PC-3 (cell line): ENCODE measurements at regions not wholly inside any gene's neighbourhood (a gene's known extent, or its start where the extent isn't known, plus 50 kb on each side); places are given as distances from the start of the nearest gene placed in this dataset.

ENCODE experiments used
- ATAC-seq: fragments of 200-7000 bp; cut with Tn5 transposase; 2 replicates; pipeline ENCODE4 v1.9.1; 2020; ENCODE audit warnings: mild to moderate bottlenecking, moderate library complexity
- BruUV-seq: library from RNA; stranded (reverse); fragments of 400-500 nt; replicated peaks from 2 replicates; lab custom pipeline; 2021; lab: Mats Ljungman, UMichigan
- CTCF ChIA-PET: fragments of 300-600 bp; sonication (Branson Sonifier 250); formaldehyde crosslinking; loops from one replicate; lab custom pipeline; 2022; ENCODE audit warnings: antibody characterized with exemption; lab: Charles Lee
- POLR2A ChIA-PET: fragments of 300-600 bp; sonication (Branson Sonifier 250); formaldehyde crosslinking; loops from one replicate; lab custom pipeline; 2022; ENCODE audit warnings: antibody characterized with exemption; ENCODE audit not compliant: unreplicated experiment; lab: Charles Lee
- DNase-seq: peaks from one replicate; pipeline ENCODE4 v3.0.0-alpha.2; 2015
- H2AFZ ChIP-seq: fragments of 300-600 bp; sonication (generic); 2 replicates; pipeline ENCODE4 v1.6.0; 2016; ENCODE audit warnings: antibody characterized with exemption, low read length
- H3F3A ChIP-seq: fragments of 300-600 bp; sonication (generic); one replicate; pipeline ENCODE4 v1.6.0; 2017; ENCODE audit warnings: antibody characterized with exemption, low read length, control low read depth, mild to moderate bottlenecking; ENCODE audit not compliant: unreplicated experiment
- H3K27ac ChIP-seq: fragments of 300-600 bp; sonication (generic); 2 replicates; pipeline ENCODE4 v1.5.1; 2016; ENCODE audit warnings: mild to moderate bottlenecking, low read length
- H3K27me3 ChIP-seq: fragments of 300-600 bp; sonication (generic); 2 replicates; pipeline ENCODE4 v1.6.1; 2016; ENCODE audit warnings: low read length, mixed read lengths
- H3K36me3 ChIP-seq: fragments of 300-600 bp; sonication (generic); 2 replicates; pipeline ENCODE4 v1.6.1; 2016; ENCODE audit warnings: low read depth, mixed run types, low read length, mixed read lengths
- H3K4me1 ChIP-seq: fragments of 300-600 bp; sonication (generic); 2 replicates; pipeline ENCODE4 v1.5.1; 2016; ENCODE audit warnings: low read length; ENCODE audit not compliant: insufficient read depth
- H3K4me2 ChIP-seq: fragments of 300-600 bp; sonication (generic); 2 replicates; pipeline ENCODE4 v1.6.0; 2016; ENCODE audit warnings: low read length
- H3K4me3 ChIP-seq: fragments of 300-600 bp; sonication (generic); 2 replicates; pipeline ENCODE4 v1.5.1; 2016; ENCODE audit warnings: mild to moderate bottlenecking, low read length, mixed read lengths
- H3K79me2 ChIP-seq: fragments of 300-600 bp; sonication (generic); 2 replicates; pipeline ENCODE4 v1.6.1; 2017; ENCODE audit warnings: low read length, mixed read lengths
- H3K9ac ChIP-seq: fragments of 300-600 bp; sonication (generic); 2 replicates; pipeline ENCODE4 v1.6.0; 2016; ENCODE audit warnings: mild to moderate bottlenecking, low read length
- H3K9me2 ChIP-seq: fragments of 300-600 bp; sonication (generic); replicated peaks from 2 replicates; pipeline ENCODE4 v1.6.1; 2016; ENCODE audit warnings: mixed run types, low read length, mixed read lengths
- H3K9me3 ChIP-seq: fragments of 300-600 bp; sonication (generic); 2 replicates; pipeline ENCODE4 v1.6.1; 2016; ENCODE audit warnings: low read length, mixed read lengths
- H4K20me1 ChIP-seq: fragments of 300-600 bp; sonication (generic); 2 replicates; pipeline ENCODE4 v1.6.1; 2016; ENCODE audit warnings: low read length, mixed read lengths
- CTCF ChIP-seq: fragments of 300-600 bp; sonication (generic); conservative IDR thresholded peaks from 2 replicates; pipeline ENCODE4 v1.5.1; 2017; ENCODE audit warnings: antibody characterized with exemption, low read depth, mild to moderate bottlenecking, low read length
- EZH2 ChIP-seq: fragments of 300-600 bp; sonication (generic); IDR thresholded peaks from one replicate; pipeline ENCODE4 v1.6.1; 2017; ENCODE audit warnings: antibody characterized with exemption, mild to moderate bottlenecking, low read length; ENCODE audit not compliant: unreplicated experiment
- EZH2phosphoT487 ChIP-seq: fragments of 300-600 bp; sonication (generic); IDR thresholded peaks from 2 replicates; pipeline ENCODE4 v1.6.1; 2018; ENCODE audit warnings: mild to moderate bottlenecking, antibody characterized with exemption, low read length, borderline replicate concordance
- intact Hi-C: fragments of 100-400 bp; cut with micrococcal nuclease; formaldehyde crosslinking; loops from 2 replicates; pipeline ENCODE4 v1.9.0; 2023

DNA sequence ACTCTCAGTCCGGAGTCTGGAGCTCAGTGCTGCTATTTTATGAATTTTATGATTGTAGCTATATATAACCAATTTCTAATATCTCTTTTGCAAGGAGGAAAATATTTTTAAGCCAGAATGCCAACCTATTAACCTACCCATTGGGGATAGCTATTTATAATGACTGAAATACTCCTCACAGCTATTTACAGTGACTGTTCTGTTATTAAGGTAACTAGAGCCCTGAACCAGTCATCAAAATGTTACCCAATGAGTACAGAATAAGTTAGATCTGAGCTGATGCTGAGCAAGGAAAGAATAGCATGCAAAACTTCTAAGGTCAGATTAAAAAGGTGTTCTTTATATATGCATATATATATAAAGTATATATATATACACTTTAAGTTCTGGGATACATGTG lies 79.6 kb upstream of the PPP2R3A start:
- Histone ChIP-seq H3K36me3 (no peaks in the 10 kb centered on the region), H3F3A (no peaks in the 10 kb centered on the region), H3K9me2 (no peaks in the 10 kb centered on the region), H3K9me3 (no peaks in the 10 kb centered on the region), H3K4me1 (peaks cover 11% of the 10 kb centered on the region; the same call in 1 of the 2 replicates), H3K4me3 (no peak overlapping the region), H3K27ac (no peak overlapping the region), H4K20me1 (no peaks in the 10 kb centered on the region), H3K27me3 (no peaks in the 10 kb centered on the region), H2AFZ (no peak overlapping the region), H3K9ac (no peak overlapping the region), H3K79me2 (no peaks in the 10 kb centered on the region), H3K4me2 (no peak overlapping the region)
- TF ChIP-seq EZH2phosphoT487 (no peak), EZH2 (no peak), CTCF (no peak)
- CTCF ChIA-PET = no interaction called here
- intact Hi-C loops = no loop called here
- no TSS peak for BruUV-seq
- POLR2A ChIA-PET = no interaction called here
- no peak for DNase-seq
- ATAC-seq = no peak

- no peaks in the 10 kb centered on the region for H4K20me1 ChIP-seq
- intact Hi-C loops = no loop called here
- H2AFZ ChIP-seq = no peak overlapping the region
- H3K4me1 ChIP-seq = peaks cover 19% of the 10 kb centered on the region
- CTCF ChIA-PET = no interaction called here
- H3K9me2 ChIP-seq = no peaks in the 10 kb centered on the region
- no peaks in the 10 kb centered on the region for H3K9me3 ChIP-seq
- no peaks in the 10 kb centered on the region for H3K27me3 ChIP-seq
- H3K9ac ChIP-seq = no peak overlapping the region
- H3K36me3 ChIP-seq = no peaks in the 10 kb centered on the region
- H3K27ac ChIP-seq = no peak overlapping the region
- BruUV-seq = no TSS peak
- H3K4me2 ChIP-seq = no peak overlapping the region
- H3K79me2 ChIP-seq = no peaks in the 10 kb centered on the region
- no peak overlapping the region for H3K4me3 ChIP-seq
- POLR2A ChIA-PET = no interaction called here
- ATAC-seq (no peak), DNase-seq (peak; percentile 67)
- H3F3A ChIP-seq = no peaks in the 10 kb centered on the region
- TF ChIP-seq EZH2phosphoT487 (no peak), EZH2 (no peak)
Measured at GRCh38 chr3:135887220-135887619, 78.3 kb upstream of the PPP2R3A start.

GRCh38 chr3:135889443-135889842 lies 76.1 kb upstream of the PPP2R3A start:
- H3K9me2 ChIP-seq = no peaks in the 10 kb centered on the region
- ATAC-seq = no peak
- H3K4me2 ChIP-seq = no peak overlapping the region
- H3K4me3 ChIP-seq = no peak overlapping the region
- H3F3A ChIP-seq = no peaks in the 10 kb centered on the region
- no TSS peak for BruUV-seq
- intact Hi-C loops = no loop called here
- TF ChIP-seq CTCF (no peak), EZH2phosphoT487 (no peak), EZH2 (no peak)
- H3K79me2 ChIP-seq = no peaks in the 10 kb centered on the region
- H3K27ac ChIP-seq = no peak overlapping the region
- CTCF ChIA-PET = no interaction called here
- no peaks in the 10 kb centered on the region for H3K27me3 ChIP-seq
- H3K9ac ChIP-seq = no peak overlapping the region
- no peak for DNase-seq
- peaks cover 19% of the 10 kb centered on the region for H3K4me1 ChIP-seq
- H3K9me3 ChIP-seq = no peaks in the 10 kb centered on the region
- H3K36me3 ChIP-seq = no peaks in the 10 kb centered on the region
- H2AFZ ChIP-seq = no peak overlapping the region
- POLR2A ChIA-PET = no interaction called here
- H4K20me1 ChIP-seq = no peaks in the 10 kb centered on the region
